HepG2 (cell line): ENCODE measurements at regions not wholly inside any gene's neighbourhood (a gene's known extent, or its start where the extent isn't known, plus 50 kb on each side); places are given as distances from the start of the nearest gene placed in this dataset.

Source experiments
- ATAC-seq: fragments of 200-7000 bp; cut with Tn5 transposase; 3 replicates; pipeline ENCODE4 v1.9.1; 2020; ENCODE audit warnings: mild to moderate bottlenecking, moderate library complexity
- BruUV-seq: library from RNA; stranded (reverse); fragments of 400-500 nt; replicated peaks from 2 replicates; lab custom pipeline; 2021; lab: Mats Ljungman, UMichigan
- CTCF ChIA-PET: fragments of 300-600 bp; formaldehyde crosslinking; extraction: SDS; loops from one replicate; lab custom pipeline; 2021; ENCODE audit warnings: low total read pairs, inconsistent platforms, low intra/inter-chr PET ratio; lab: Yijun Ruan, JAX
- POLR2A ChIA-PET: fragments of 350-600 bp; sonication (Branson Sonifier 250); formaldehyde crosslinking; loops from one replicate; lab custom pipeline; 2020; ENCODE audit warnings: antibody characterized with exemption, inconsistent platforms; lab: Yijun Ruan, JAX
- DNase-seq: peaks from one replicate; pipeline ENCODE4 v3.0.0-alpha.2; 2015; ENCODE audit warnings: low spot score
- FAIRE-seq: peaks from 3 replicates; lab custom pipeline; 2011; peaks lifted over from hg19 to GRCh38; lab: Jason Lieb, UNC
- H2AFZ ChIP-seq: one replicate; pipeline ENCODE4 v1.6.1; 2011; ENCODE audit warnings: low read length, inconsistent platforms
- H3K27ac ChIP-seq: fragments of 300-600 bp; 3 replicates; pipeline ENCODE4 v1.8.0; 2011; ENCODE audit warnings: mixed run types, mild to moderate bottlenecking, mixed read lengths, low read length, inconsistent platforms; ENCODE audit not compliant: insufficient read depth; ENCODE audit errors: extremely low read length
- H3K27me3 ChIP-seq, 2 experiments: fragments of 200-600 bp in 1 of 2; 2 replicates in 1 of 2; 3 replicates in 1 of 2; pipeline versions ENCODE4 v1.6.0 to v1.8.0; 2011; ENCODE audit warnings: low read length in 2 of 2, mild to moderate bottlenecking in 2 of 2, moderate library complexity in 2 of 2, inconsistent platforms in 1 of 2; ENCODE audit not compliant: insufficient read depth in 2 of 2, control insufficient read depth in 1 of 2
- H3K36me3 ChIP-seq, 2 experiments: fragments of 200-600 bp in 1 of 2; replicated peaks in 1 of 2; 2 replicates in 1 of 2; 3 replicates in 1 of 2; pipeline versions ENCODE4 v1.5.1 to v1.8.0; 2011; ENCODE audit warnings: low read length in 2 of 2, inconsistent platforms in 1 of 2; ENCODE audit not compliant: insufficient read depth in 2 of 2, control insufficient read depth in 1 of 2
- H3K4me1 ChIP-seq: 2 replicates; pipeline ENCODE4 v1.5.1; 2012; ENCODE audit warnings: low read length, inconsistent platforms; ENCODE audit not compliant: insufficient read depth
- H3K4me2 ChIP-seq: 2 replicates; pipeline ENCODE4 v1.6.0; 2011; ENCODE audit warnings: low read depth, low read length, inconsistent platforms
- H3K4me3 ChIP-seq, 3 experiments: fragments of 200-600 bp in 1 of 3; sonication (generic), shearing (Covaris generic) in 1 of 3; replicated peaks in 1 of 3; 2 replicates each; pipeline ENCODE4 v1.5.1; 2011 to 2016; ENCODE audit warnings: low read length in 3 of 3, inconsistent platforms in 2 of 3, low read depth in 2 of 3, mild to moderate bottlenecking in 2 of 3, control low read depth in 1 of 3, mixed read lengths in 1 of 3; ENCODE audit not compliant: insufficient read depth in 1 of 3
- H3K79me2 ChIP-seq: one replicate; pipeline ENCODE4 v1.6.1; 2011; ENCODE audit warnings: low read length, inconsistent platforms; ENCODE audit not compliant: insufficient read depth
- H3K9ac ChIP-seq: 2 replicates; pipeline ENCODE4 v1.6.0; 2011; ENCODE audit warnings: mild to moderate bottlenecking, low read depth, low read length, inconsistent platforms; ENCODE audit not compliant: insufficient read depth
- H3K9me3 ChIP-seq: 2 replicates; pipeline ENCODE4 v1.5.1; 2012; ENCODE audit warnings: mild to moderate bottlenecking, low read length
- H4K20me1 ChIP-seq: 2 replicates; pipeline ENCODE4 v1.6.0; 2011; ENCODE audit warnings: inconsistent platforms, mild to moderate bottlenecking, low read length, moderate library complexity; ENCODE audit not compliant: insufficient read depth
- AFF4 ChIP-seq: sonication (generic); formaldehyde crosslinking; IDR thresholded peaks from 2 replicates; pipeline ENCODE4 v1.4.0; 2020; ENCODE audit warnings: missing genetic modification reagents
- GTF2F1 ChIP-seq: fragments of 150-350 bp; IDR thresholded peaks from 2 replicates; pipeline ENCODE4 v1.6.1; 2014; ENCODE audit warnings: low read length
- HMGA1 ChIP-seq: sonication (generic); formaldehyde crosslinking; conservative IDR thresholded peaks from 2 replicates; pipeline ENCODE4 v1.4.0; 2020; ENCODE audit warnings: missing genetic modification reagents
- MBNL3 ChIP-seq: fragments of 250-450 bp; sonication (Bioruptor Pico); conservative IDR thresholded peaks from 2 replicates; pipeline ENCODE4 v1.8.0; 2022; ENCODE audit warnings: mild to moderate bottlenecking, inconsistent platforms
- ONECUT2 ChIP-seq: sonication (generic); formaldehyde crosslinking; IDR thresholded peaks from 2 replicates; pipeline ENCODE4 v1.4.0; 2020; ENCODE audit warnings: missing genetic modification reagents
- PHF21A ChIP-seq: sonication (generic); formaldehyde crosslinking; IDR thresholded peaks from 2 replicates; pipeline ENCODE4 v1.5.0; 2020; ENCODE audit warnings: mild to moderate bottlenecking, missing genetic modification reagents
- TBL1XR1 ChIP-seq: fragments of 150-350 bp; IDR thresholded peaks from 2 replicates; pipeline ENCODE4 v1.6.1; 2014; ENCODE audit warnings: borderline replicate concordance, low read length; ENCODE audit not compliant: partially characterized antibody
- TFDP1 ChIP-seq: IDR thresholded peaks from 2 replicates; pipeline ENCODE4 v1.6.1; 2016; ENCODE audit warnings: missing compliant biosample characterization, missing genetic modification reagents, borderline replicate concordance
- ZBTB8A ChIP-seq: sonication (generic); formaldehyde crosslinking; IDR thresholded peaks from 2 replicates; pipeline ENCODE4 v1.4.0; 2020; ENCODE audit warnings: mild to moderate bottlenecking, low read depth, missing genetic modification reagents, borderline replicate concordance
- ZNF280D ChIP-seq: sonication (generic); formaldehyde crosslinking; IDR thresholded peaks from 2 replicates; pipeline ENCODE4 v1.5.1; 2020; ENCODE audit warnings: mild to moderate bottlenecking, missing genetic modification reagents
- ZNF605 ChIP-seq: sonication (generic); formaldehyde crosslinking; IDR thresholded peaks from 2 replicates; pipeline ENCODE4 v1.8.0; 2022; ENCODE audit warnings: mild to moderate bottlenecking, missing genetic modification reagents
- in situ Hi-C: cut with HindIII; loops from 2 replicates; pipeline ENCODE4 v1.10.0; 2017; ENCODE audit warnings: low pct_unique_long_range_greater_than_20kb; ENCODE audit not compliant: extremely low pct_ligation_motif_present
- intact Hi-C: fragments of 100-400 bp; cut with micrococcal nuclease; formaldehyde crosslinking; loops from one replicate; pipeline ENCODE4 v1.10.0; 2022; ENCODE audit not compliant: unreplicated experiment
- TF ChIP-seq, protein P1 (sequence below): sonication (generic); formaldehyde crosslinking; IDR thresholded peaks from 2 replicates; pipeline ENCODE4 v1.5.0; 2020; ENCODE audit warnings: mild to moderate bottlenecking, missing genetic modification reagents

- TF ChIP-seq, protein P1, sequence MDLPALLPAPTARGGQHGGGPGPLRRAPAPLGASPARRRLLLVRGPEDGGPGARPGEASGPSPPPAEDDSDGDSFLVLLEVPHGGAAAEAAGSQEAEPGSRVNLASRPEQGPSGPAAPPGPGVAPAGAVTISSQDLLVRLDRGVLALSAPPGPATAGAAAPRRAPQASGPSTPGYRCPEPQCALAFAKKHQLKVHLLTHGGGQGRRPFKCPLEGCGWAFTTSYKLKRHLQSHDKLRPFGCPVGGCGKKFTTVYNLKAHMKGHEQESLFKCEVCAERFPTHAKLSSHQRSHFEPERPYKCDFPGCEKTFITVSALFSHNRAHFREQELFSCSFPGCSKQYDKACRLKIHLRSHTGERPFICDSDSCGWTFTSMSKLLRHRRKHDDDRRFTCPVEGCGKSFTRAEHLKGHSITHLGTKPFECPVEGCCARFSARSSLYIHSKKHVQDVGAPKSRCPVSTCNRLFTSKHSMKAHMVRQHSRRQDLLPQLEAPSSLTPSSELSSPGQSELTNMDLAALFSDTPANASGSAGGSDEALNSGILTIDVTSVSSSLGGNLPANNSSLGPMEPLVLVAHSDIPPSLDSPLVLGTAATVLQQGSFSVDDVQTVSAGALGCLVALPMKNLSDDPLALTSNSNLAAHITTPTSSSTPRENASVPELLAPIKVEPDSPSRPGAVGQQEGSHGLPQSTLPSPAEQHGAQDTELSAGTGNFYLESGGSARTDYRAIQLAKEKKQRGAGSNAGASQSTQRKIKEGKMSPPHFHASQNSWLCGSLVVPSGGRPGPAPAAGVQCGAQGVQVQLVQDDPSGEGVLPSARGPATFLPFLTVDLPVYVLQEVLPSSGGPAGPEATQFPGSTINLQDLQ (CRISPR knock-in tag) = no peak
These were observed 160.1 kb upstream of the PDZRN3 start (continued) for GRCh38 chr3:73784686-73785392.

- BruUV-seq = no TSS peak
- DNase-seq (no peak), FAIRE-seq (no peak), ATAC-seq (no peak)
- H3K9me3 ChIP-seq = no peaks in the 10 kb centered on the region
- ChIA-PET POLR2A (no interaction called here), CTCF (no interaction called here)
- H2AFZ ChIP-seq = no peak overlapping the region
- H3K9ac ChIP-seq = no peak overlapping the region
- H4K20me1 ChIP-seq = no peaks in the 10 kb centered on the region
- no peak overlapping the region for H3K4me2 ChIP-seq
- H3K4me3 ChIP-seq = no peak overlapping the region
- in situ Hi-C loops = no loop called here
- intact Hi-C loops = no loop called here
- H3K79me2 ChIP-seq = no peaks in the 10 kb centered on the region
- H3K27ac ChIP-seq = no peak overlapping the region
- no peaks in the 10 kb centered on the region for H3K36me3 ChIP-seq
- H3K27me3 ChIP-seq = no peaks in the 10 kb centered on the region
- H3K4me1 ChIP-seq = no peaks in the 10 kb centered on the region
- TF ChIP-seq HMGA1 (CRISPR knock-in tag) (no peak), ZNF605 (CRISPR knock-in tag) (no peak), ZBTB8A (no peak), GTF2F1 (no peak), ZNF280D (CRISPR knock-in tag) (no peak), PHF21A (CRISPR knock-in tag) (no peak), MBNL3 (no peak), ONECUT2 (CRISPR knock-in tag) (no peak), AFF4 (CRISPR knock-in tag) (no peak), TBL1XR1 (no peak), TFDP1 (CRISPR knock-in tag) (no peak)
These were observed 159.1 kb upstream of the PDZRN3 start for GRCh38 chr3:73783811-73784210.
